ENCODE measurements at regions not wholly inside any gene's neighbourhood (a gene's known extent, or its start where the extent isn't known, plus 50 kb on each side); places are given as distances from the start of the nearest gene placed in this dataset.
A peak's percentile ranks its signal among the peaks of the same experiment; 100 is the strongest.

DNA sequence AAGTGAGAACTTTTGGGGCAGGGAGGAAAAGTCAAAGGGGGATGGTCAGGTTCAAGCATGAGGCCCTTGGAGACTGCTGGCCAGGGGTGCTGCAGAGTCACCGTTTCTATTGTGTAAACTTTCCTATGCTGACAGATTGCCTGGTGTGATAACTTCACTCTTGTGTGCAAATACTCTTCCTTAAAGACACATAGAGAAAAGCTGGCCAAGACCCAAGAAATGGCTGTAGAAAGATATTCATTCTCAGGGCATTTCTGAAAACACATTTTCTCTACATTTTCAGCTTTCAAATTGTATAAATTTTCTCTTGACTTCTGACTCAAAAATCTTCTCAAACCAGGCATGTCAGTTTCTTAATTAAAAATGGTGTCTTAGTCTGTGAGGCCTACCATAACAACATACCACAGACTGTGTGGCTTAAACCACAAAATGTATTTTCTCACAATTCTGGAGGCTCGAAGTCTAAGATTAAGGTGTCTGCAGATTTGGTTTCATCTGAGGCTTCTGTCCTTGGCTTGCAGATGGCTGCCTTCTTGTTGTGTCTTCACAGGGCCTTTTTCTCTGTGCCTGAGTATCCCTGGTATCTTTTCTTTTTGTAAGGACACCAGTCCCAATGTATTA is 304.5 kb downstream of the KCNRG start:
- no peak for DNase-seq

DNA sequence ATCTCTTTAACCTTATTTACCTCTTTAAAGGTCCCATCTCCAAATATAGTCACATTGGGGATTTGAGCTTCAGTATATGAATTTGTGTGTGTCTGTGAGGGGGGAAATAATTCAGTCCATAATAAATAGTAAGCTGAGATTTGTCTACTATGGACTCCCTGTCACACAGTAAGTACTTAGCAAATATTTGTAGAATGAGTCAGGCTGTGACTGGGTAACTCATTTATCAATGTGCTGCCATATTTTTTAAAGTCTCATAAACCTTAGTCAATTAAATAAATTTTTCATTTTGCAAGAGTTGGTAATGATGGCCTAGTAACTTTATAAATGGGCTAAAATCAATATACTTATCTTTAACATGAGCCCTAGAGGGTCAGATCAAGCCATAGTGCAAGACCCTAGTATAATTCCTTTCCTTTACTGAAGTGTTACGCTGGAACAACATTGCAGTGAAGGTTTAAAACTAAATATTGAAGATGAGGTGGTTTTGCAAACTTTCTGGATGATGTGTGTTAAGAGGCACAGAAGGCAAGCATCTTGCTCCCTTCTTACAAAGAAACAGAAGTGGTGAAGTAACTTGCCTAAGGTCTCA is 305.1 kb downstream of the KCNRG start:
- no peak for DNase-seq

DNA sequence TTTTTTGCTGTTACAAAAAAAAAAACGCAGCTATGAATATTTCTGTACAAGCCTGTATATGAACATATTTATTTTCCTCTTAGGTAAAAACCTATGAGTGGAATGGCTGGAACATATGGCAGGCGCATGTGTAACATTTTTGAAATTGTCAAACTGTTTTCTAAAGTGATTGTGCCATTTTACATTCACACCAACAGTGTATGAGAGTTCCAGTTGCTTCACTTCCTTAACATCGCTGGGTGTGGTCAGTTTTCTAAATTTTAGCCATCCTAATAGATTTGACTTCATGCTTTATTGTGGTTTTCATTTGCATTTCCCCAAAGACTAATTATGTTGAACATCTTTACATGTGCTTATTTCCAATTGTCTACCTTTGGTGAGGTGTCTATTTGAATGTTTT is 306.8 kb downstream of the KCNRG start:
- no peak for DNase-seq

GRCh38 chr13:50323440-50324065 is 308.3 kb downstream of the KCNRG start:
- DNase-seq: no peak

GRCh38 chr13:50326271-50326670 is 311.0 kb downstream of the KCNRG start:
- no peak for DNase-seq

DNA sequence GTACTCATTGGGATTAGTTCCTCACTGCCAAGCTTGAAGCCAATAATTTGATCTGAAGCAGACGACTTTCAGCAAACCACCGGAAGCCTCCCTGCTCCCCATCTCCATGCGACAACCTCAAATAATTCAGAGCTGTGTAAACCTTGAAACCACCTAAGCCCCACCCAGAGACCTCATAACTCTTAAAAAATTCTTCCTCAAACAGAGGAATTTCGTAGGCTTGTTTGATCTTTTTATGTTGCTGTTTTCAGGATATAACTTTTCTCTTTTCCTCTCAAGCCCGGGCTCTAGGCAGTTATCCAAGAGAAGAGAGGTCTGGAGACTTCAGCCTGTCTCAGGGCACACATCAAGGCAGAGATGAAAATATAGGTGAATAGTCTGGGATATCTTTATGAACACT is 311.6 kb downstream of the KCNRG start:
- DNase-seq: no peak

DNA sequence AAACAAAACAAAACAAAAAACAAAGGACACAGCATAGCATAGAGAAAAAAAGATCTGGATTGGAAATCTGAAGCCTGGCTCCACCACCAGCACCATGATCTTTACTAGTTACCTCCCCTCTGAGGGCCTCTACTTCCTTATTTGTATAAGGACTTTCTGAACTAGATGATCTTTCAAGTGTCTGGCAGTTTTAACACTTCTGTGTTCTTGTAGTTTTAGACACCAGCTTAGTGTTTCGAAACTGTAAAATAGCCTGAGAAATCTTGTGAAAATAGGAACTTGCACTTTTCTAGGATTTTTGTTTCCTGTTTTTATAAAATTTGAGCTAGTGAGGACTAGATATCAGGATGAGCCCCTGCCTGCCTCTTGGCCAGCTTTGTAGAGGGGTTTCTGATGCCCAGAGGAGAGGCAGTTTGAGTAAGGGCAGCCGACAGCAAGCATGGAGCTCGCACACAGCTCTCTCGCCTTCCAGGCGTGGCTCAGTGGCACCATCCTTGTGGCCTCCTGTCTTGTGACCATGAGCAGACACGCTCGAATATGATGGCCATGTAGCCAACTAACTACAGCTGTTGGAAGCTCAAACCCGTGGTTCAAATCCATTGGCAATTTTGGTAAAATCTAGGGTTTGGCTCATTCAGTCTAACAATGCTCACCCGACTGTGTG is 319.0 kb downstream of the KCNRG start:
- no peak for DNase-seq

DNA sequence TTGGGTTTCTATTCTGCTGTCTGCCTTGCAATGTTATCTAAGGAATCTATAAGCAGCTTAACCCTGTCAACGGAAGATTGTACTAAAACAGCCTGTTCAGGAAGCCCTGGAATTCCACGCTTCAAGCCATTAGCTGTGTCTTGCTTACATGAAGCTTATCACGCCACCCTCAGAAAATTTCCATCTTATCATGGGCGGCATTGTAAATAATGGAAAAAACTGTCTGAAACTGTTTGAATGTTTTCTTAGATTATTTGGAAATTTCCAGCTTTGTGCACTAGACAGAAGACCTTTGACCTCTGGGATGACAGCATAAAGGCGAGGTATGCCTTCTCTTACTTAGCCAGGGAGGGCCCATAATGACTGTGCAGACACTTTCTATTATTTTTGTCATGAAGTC is 319.7 kb downstream of the KCNRG start:
- no peak for DNase-seq

DNA sequence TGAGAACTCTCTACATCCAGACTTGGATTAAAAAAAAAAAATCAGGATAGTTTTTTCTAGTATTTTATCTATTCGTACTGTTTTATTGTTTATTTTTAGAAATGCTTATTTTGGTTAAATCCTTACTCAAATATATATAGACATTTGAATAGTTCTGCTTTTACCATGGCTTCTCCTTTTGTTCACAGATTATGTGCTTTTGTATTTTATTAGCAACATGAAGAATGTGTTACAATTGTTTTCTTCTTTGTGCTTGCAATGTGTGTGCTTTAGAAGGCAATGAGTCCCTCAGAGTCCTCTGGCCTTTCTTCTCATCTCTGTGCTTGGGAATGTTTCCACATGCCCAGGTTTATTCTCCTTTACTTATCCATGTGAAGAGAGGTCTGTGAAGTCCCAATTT is 324.0 kb downstream of the KCNRG start:
- DNase-seq: no peak

- no peak for DNase-seq
Measured at GRCh38 chr13:50340146-50340545, 324.9 kb downstream of the KCNRG start.

GRCh38 chr13:50340551-50341287 is 325.5 kb downstream of the KCNRG start:
- no peak for DNase-seq

- DNase-seq: no peak
Measured at GRCh38 chr13:50341526-50341925, 326.3 kb downstream of the KCNRG start.

DNA sequence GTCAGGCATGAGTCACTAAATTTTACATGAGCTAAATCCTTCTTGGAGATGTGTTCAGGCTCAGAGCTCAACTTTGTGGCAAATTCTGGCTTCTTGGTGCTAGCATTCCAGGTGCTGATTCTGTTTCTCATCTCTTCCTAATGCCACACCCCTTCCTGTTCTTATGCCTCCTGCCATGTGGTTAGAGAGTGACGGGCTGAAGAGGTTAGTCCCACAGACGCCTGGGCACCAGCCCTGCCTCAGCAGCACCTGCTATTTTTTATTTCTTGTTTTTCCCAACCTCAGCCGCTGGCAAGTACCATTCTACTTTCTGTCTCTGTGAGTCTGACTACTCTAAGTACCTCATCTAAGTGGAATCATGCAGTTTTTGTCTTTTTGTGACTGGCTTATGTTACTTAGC is 329.5 kb downstream of the KCNRG start:
- no peak for DNase-seq

DNA sequence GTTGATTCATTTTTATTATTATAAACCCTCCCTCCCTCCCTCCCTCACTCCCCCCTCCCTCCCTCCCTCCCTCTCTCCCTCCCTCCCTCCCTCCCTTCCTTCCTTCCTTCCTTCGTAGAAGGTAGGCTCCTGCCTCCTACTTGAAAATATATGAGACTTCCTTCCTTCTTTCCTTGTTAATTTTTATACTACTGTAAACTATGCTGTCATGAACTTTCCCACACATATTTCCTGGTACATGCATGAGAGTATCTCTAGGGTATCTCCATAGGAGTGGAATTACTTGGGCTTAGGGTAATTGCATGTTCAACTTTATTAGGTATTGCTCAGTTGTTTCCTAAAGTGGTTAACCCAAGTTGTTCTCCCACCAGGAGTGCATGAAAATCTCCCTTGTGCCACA is 330.6 kb downstream of the KCNRG start:
- no peak for DNase-seq

DNA sequence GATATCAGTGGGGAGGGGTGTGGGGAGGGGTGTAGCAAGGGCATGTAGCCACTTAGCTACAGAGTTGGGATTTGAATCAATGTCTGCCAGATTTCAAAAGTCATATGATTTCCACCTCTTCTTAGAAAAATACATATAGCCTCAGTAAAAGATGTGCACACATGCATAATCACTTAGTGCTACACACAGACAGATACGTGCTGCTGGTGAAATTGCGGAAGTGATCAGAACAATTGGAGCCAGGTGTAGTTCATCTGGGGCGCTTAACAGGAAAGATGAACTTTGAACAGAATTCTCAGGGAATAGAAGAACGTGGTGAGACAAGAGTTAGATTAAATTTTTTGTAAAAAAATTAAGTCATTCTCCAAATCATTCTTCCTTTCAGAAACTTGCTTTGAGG is 333.1 kb downstream of the KCNRG start:
- DNase-seq: no peak

DNA sequence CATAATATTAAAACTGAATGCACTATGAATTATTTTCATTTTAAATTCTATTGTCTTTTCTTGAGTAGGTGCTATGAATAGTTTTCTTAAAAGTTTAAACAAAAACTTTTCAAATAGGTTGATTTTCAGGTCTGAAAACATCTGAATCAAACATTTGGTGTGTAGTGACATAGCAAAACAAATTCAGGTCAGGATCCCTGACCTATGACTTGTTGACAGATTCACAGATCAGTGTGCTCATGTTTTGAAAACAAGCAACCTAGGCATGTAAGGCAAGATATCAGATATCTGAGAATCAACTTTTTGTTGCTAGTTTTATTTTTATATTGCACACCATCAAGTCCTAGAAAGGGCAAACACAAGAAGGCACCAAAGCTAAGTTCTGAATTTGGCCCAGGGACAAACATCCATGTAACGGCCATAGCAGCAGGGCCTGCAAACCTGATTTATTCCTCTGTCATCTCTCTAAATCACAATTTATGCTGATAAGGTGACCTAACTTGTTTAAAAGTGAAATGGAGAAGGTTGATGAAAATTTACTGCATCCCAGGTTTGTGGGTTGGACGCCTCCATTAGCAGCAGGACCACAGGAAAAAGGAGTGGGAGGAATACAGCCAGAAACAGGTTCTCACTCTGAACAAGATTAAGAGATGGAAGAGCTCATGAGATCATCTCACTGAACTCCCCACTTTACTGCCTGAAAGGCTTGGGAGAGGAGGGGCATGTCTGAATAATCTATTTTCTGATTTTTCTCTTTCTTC is 337.7 kb downstream of the KCNRG start:
- DNase-seq: no peak

DNA sequence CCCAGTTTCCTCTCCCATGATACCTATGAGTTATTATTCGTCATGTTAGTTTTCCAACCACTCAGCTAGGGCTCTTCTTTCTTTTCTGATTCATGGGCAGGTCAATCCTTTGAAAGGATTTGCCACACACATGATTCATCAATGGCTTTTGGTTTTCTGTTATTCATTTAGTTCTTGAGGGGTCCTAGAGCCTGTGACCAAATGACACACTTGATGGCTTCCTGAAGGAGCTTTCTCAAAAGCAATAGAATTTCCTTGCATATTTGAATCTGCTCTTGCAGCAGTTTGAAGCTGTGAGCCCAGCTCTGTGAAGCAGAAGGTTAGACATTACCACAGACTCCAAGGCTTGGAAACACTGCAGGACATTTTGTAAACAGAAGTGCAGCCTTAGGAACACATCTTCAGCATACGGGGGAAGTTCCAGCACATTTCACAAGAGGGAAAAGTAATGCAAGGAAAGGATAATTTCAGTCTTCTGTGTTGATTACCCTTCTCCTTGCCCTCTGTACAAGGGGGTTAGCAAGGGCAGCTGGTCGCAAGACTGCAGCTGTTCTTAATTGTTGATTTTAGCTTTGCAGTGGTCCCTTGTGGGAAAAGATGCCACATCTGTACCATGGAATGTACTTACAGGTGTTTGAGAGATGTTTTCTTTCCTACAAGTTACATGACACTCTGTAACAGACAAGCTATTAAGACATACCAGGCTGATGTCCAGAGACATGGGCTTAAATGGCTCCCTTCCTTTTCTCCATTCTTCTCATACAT is 338.6 kb downstream of the KCNRG start:
- DNase-seq: peak in 1 of 2 donors; percentile 34

DNA sequence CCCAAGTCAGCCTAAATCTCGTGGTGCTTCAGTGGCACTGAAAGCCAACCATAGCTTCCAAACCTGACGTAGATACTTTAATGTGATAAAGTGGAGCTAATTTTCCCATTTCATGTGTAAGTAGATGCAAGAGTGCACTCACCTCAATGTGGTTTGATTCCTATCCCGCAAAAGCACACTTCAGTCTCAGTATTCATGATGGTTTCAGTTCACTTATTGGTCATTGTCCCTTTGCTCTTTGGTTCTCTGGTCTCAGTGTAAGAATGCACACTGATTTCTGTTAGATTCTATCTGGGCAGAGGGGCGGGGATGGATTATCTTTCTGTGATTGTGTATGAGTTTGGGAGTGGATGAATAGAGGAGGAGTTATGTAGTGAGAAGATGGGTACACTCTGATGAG is 340.6 kb downstream of the KCNRG start:
- no peak for DNase-seq

GRCh38 chr13:50357136-50357535 is 341.9 kb downstream of the KCNRG start:
- DNase-seq: no peak

- DNase-seq: peak; percentile 79 to 80
Measured at GRCh38 chr13:50357586-50358118, 342.4 kb downstream of the KCNRG start.
